Smooth muscle cell (in vitro differentiated cells): ENCODE measurements at regions not wholly inside any gene's neighbourhood (a gene's known extent, or its start where the extent isn't known, plus 50 kb on each side); places are given as distances from the start of the nearest gene placed in this dataset.

Source experiments
- DNase-seq: peaks from one replicate; lab custom pipeline; 2025; ENCODE audit not compliant: unreplicated experiment; lab: John Stamatoyannopoulos, UW
- H2AFZ ChIP-seq: fragments of 200-600 bp; sonication (generic); 2 replicates; pipeline ENCODE4 v1.6.0; 2016; ENCODE audit warnings: antibody characterized with exemption, low read depth, mild to moderate bottlenecking
- H3F3A ChIP-seq: fragments of 200-600 bp; sonication (generic); 2 replicates; pipeline ENCODE4 v1.6.0; 2017; ENCODE audit warnings: antibody characterized with exemption, low read depth
- H3K27ac ChIP-seq: fragments of 200-600 bp; sonication (generic); 2 replicates; pipeline ENCODE4 v1.5.1; 2016; ENCODE audit warnings: low read depth, mild to moderate bottlenecking
- H3K27me3 ChIP-seq: fragments of 200-600 bp; sonication (generic); 2 replicates; pipeline ENCODE4 v1.6.1; 2016; ENCODE audit warnings: low read depth, mild to moderate bottlenecking
- H3K36me3 ChIP-seq: fragments of 200-600 bp; sonication (generic); 2 replicates; pipeline ENCODE4 v1.5.1; 2016; ENCODE audit warnings: low read depth
- H3K4me1 ChIP-seq: fragments of 200-600 bp; sonication (generic); 2 replicates; pipeline ENCODE4 v1.5.1; 2016; ENCODE audit warnings: low read depth
- H3K4me2 ChIP-seq: fragments of 200-600 bp; sonication (generic); 2 replicates; pipeline ENCODE4 v1.6.0; 2016; ENCODE audit warnings: mild to moderate bottlenecking
- H3K4me3 ChIP-seq: fragments of 200-600 bp; sonication (generic); 2 replicates; pipeline ENCODE4 v1.5.1; 2016; ENCODE audit warnings: mild to moderate bottlenecking
- H3K79me2 ChIP-seq: fragments of 200-600 bp; sonication (generic); 2 replicates; pipeline ENCODE4 v1.6.0; 2016; ENCODE audit warnings: low read depth, mild to moderate bottlenecking
- H3K9ac ChIP-seq: fragments of 200-600 bp; sonication (generic); 2 replicates; pipeline ENCODE4 v1.6.0; 2016; ENCODE audit warnings: low read depth
- H3K9me3 ChIP-seq: fragments of 200-600 bp; sonication (generic); replicated peaks from 2 replicates; pipeline ENCODE4 v1.5.1; 2016; ENCODE audit warnings: low read depth
- H4K20me1 ChIP-seq: fragments of 200-600 bp; sonication (generic); 2 replicates; pipeline ENCODE4 v1.6.0; 2016; ENCODE audit warnings: low read depth
- WGBS: methylation state at CpG from one replicate; pipeline ENCODE4 v1.1.7; 2016; ENCODE audit warnings: low lambda C conversion rate; 5-methylcytosine and 5-hydroxymethylcytosine counted together
- TF ChIP-seq, protein P1 (sequence below): fragments of 200-600 bp; sonication (generic); IDR thresholded peaks from 2 replicates; pipeline ENCODE4 v1.5.1; 2017; ENCODE audit warnings: borderline replicate concordance, mild to moderate bottlenecking, antibody characterized with exemption; ENCODE audit not compliant: insufficient read depth, poor library complexity, severe bottlenecking

DNA sequence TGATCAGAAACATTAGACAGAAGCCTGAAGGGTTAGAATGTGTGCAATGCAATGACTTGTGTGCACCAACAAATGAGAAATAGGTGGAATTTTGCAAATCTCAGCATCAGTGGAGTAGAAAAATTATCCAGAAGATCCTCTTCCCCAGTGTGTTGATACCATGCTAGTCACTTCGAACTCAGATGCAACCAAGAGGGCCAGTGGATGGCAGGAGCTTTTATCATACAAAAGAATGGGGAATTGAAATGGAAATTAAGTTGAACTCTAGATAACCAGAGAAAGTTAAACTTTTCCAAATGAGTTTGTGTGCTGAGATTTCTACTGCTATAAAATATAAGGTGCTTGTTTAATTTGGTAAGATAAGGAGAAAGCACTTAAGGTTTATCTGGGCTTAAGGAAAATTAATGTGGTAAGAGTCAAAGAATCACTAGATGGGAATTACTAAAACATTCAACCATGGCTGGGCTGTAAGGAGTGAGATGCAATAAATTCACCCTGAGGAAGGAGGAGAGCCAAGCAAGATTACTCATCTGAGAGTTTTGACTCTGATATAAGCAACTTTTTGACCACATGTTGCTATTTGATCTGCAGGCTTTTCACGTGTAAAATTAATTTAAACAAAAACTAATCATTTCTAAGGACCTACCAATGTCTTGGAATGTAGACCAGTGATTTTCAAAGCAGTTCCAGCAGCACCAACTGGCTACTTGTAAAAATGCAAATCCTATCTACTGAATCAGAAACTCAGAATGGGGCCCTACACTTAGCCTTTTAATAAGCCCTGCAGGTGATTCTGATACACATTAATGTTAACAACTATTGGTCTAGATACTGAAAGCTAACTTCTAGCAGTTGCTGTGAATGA is 113.2 kb downstream of the CDC14C start:
- no peaks in the 10 kb centered on the region for H4K20me1 ChIP-seq
- no peaks in the 10 kb centered on the region for H3F3A ChIP-seq
- H3K27ac ChIP-seq: no peak overlapping the region
- H3K27me3 ChIP-seq: no peaks in the 10 kb centered on the region
- H2AFZ ChIP-seq: no peak overlapping the region
- H3K4me1 ChIP-seq: no peaks in the 10 kb centered on the region
- no peaks in the 10 kb centered on the region for H3K9me3 ChIP-seq
- H3K79me2 ChIP-seq: no peaks in the 10 kb centered on the region
- TF ChIP-seq, protein P1, sequence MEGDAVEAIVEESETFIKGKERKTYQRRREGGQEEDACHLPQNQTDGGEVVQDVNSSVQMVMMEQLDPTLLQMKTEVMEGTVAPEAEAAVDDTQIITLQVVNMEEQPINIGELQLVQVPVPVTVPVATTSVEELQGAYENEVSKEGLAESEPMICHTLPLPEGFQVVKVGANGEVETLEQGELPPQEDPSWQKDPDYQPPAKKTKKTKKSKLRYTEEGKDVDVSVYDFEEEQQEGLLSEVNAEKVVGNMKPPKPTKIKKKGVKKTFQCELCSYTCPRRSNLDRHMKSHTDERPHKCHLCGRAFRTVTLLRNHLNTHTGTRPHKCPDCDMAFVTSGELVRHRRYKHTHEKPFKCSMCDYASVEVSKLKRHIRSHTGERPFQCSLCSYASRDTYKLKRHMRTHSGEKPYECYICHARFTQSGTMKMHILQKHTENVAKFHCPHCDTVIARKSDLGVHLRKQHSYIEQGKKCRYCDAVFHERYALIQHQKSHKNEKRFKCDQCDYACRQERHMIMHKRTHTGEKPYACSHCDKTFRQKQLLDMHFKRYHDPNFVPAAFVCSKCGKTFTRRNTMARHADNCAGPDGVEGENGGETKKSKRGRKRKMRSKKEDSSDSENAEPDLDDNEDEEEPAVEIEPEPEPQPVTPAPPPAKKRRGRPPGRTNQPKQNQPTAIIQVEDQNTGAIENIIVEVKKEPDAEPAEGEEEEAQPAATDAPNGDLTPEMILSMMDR: no peak
- H3K36me3 ChIP-seq: no peaks in the 10 kb centered on the region
- no peak overlapping the region for H3K4me3 ChIP-seq
- DNase-seq: no peak
- no peak overlapping the region for H3K9ac ChIP-seq
- 14% methylated on average over 2 of the region's 2 CpGs for WGBS
- no peak overlapping the region for H3K4me2 ChIP-seq

DNA sequence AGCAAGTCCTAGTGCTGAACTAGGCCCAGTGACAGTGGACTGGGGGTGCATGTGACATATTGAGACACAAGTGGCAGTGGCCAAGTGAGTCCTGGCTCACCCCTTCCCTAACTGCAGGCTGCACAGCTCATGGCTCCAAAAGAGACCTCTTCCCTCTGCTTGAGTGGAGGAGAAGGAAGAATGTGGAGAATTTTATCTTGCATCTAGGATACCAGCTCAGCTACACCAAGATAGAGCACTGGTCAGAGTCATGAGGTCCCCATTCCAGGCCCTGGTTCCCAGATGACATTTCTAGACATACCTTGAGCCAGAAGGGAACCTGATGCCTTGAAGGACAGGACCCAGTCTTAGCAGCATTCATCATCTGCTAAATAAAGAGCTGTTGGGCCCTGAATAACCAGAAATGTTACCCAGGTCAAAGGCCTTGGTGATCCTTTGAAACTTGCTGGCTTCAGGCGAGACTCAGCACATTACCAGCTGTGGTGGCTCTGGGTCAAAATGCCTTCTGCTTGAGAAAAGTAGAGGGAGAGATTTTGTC is 114.5 kb downstream of the CDC14C start:
- no peak overlapping the region for H3K27ac ChIP-seq
- H3K79me2 ChIP-seq: no peaks in the 10 kb centered on the region
- H3K4me1 ChIP-seq: no peaks in the 10 kb centered on the region
- no peaks in the 10 kb centered on the region for H3K9me3 ChIP-seq
- no peak overlapping the region for H3K4me3 ChIP-seq
- no peaks in the 10 kb centered on the region for H3K27me3 ChIP-seq
- DNase-seq: no peak
- H3K9ac ChIP-seq: no peak overlapping the region
- TF ChIP-seq, protein P1: no peak
- no peaks in the 10 kb centered on the region for H3K36me3 ChIP-seq
- H3F3A ChIP-seq: no peaks in the 10 kb centered on the region
- H2AFZ ChIP-seq: no peak overlapping the region
- no peak overlapping the region for H3K4me2 ChIP-seq
- no peaks in the 10 kb centered on the region for H4K20me1 ChIP-seq
- 90% methylated on average over 1 of the region's 1 CpG for WGBS

DNA sequence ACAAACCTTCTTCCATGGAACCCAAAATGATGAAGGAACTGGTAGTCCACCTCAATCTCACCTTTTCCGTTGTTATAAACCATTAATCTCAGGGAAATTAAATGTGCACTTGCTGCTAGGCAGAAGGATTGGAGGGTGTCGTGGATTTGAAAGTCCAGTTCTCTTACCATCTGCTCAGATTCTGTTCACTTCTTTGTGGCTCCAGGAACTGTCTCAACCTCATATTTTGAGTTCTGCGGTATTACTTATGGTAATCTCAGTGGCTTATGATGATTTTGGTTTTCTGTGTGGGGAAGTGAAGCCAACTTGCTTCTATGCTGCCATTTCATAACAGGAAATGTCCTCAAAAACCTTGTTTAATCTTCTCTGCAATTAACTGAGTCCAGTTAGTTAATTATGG is 136.4 kb downstream of the CDC14C start:
- 93% methylated on average over 3 of the region's 3 CpGs for WGBS
- TF ChIP-seq, protein P1: no peak
- no peak overlapping the region for H3K4me2 ChIP-seq
- no peaks in the 10 kb centered on the region for H3F3A ChIP-seq
- H3K4me3 ChIP-seq: no peak overlapping the region
- no peaks in the 10 kb centered on the region for H3K79me2 ChIP-seq
- H3K27ac ChIP-seq: no peak overlapping the region
- DNase-seq: no peak
- H3K27me3 ChIP-seq: no peaks in the 10 kb centered on the region
- H3K9me3 ChIP-seq: no peaks in the 10 kb centered on the region
- no peaks in the 10 kb centered on the region for H3K36me3 ChIP-seq
- H3K9ac ChIP-seq: no peak overlapping the region
- H4K20me1 ChIP-seq: no peaks in the 10 kb centered on the region
- no peaks in the 10 kb centered on the region for H3K4me1 ChIP-seq
- no peak overlapping the region for H2AFZ ChIP-seq
